Muscle layer of colon (tissue), 2 donors: ENCODE measurements at regions not wholly inside any gene's neighbourhood (a gene's known extent, or its start where the extent isn't known, plus 50 kb on each side); places are given as distances from the start of the nearest gene placed in this dataset.

Source experiments
- H3K27ac ChIP-seq: one replicate; pipeline ENCODE4 v1.7.0; 2013; ENCODE audit warnings: low read depth, mild to moderate bottlenecking, low read length, moderate library complexity
- H3K27me3 ChIP-seq, 2 donors: one replicate each; pipeline ENCODE4 v1.7.0; 2013; ENCODE audit warnings: low read length in 2 of 2, mild to moderate bottlenecking in 2 of 2; ENCODE audit not compliant: insufficient read depth in 2 of 2, control insufficient read depth in 1 of 2
- H3K36me3 ChIP-seq: one replicate; pipeline ENCODE4 v1.7.0; 2013; ENCODE audit warnings: mild to moderate bottlenecking, low read length; ENCODE audit not compliant: insufficient read depth
- H3K4me1 ChIP-seq: one replicate; pipeline ENCODE4 v1.7.0; 2013; ENCODE audit warnings: mild to moderate bottlenecking, low read length; ENCODE audit not compliant: insufficient read depth
- H3K4me3 ChIP-seq, 2 donors: one replicate each; pipeline ENCODE4 v1.7.0; 2013; ENCODE audit warnings: low read length in 2 of 2, low read depth in 1 of 2, mild to moderate bottlenecking in 1 of 2, moderate library complexity in 1 of 2
- H3K9ac ChIP-seq: one replicate; pipeline ENCODE4 v1.7.0; 2013; ENCODE audit warnings: low read length
- H3K9me3 ChIP-seq: one replicate; pipeline ENCODE4 v1.7.0; 2013; ENCODE audit warnings: mild to moderate bottlenecking, low read length
- donor health status: abdominal sarcoma.
- donor health status: Adenocarcinoma of cecum.

GRCh38 chr5:28523416-28523815, 1485.0 kb upstream of the CDH9 start:
- Histone ChIP-seq H3K27me3 (no peaks in the 10 kb centered on the region), H3K36me3 (no peaks in the 10 kb centered on the region), H3K27ac (no peak overlapping the region)

GRCh38 chr5:28517691-28518090, 1479.3 kb upstream of the CDH9 start:
- H3K4me1 ChIP-seq = no peaks in the 10 kb centered on the region
- no peak overlapping the region for H3K4me3 ChIP-seq
- no peaks in the 10 kb centered on the region for H3K27me3 ChIP-seq
- H3K9ac ChIP-seq = no peak overlapping the region
- H3K9me3 ChIP-seq = no peaks in the 10 kb centered on the region
- H3K36me3 ChIP-seq = no peaks in the 10 kb centered on the region
- H3K27ac ChIP-seq = no peak overlapping the region

More at GRCh38 chr5:28523416-28523815, 1485.0 kb upstream of the CDH9 start:
- no peaks in the 10 kb centered on the region for H3K9me3 ChIP-seq
- H3K4me1 ChIP-seq = no peaks in the 10 kb centered on the region
- H3K9ac ChIP-seq = no peak overlapping the region
- no peak overlapping the region for H3K4me3 ChIP-seq

- no peak overlapping the region for H3K27ac ChIP-seq
- H3K36me3 ChIP-seq = no peaks in the 10 kb centered on the region
- H3K9ac ChIP-seq = no peak overlapping the region
- no peaks in the 10 kb centered on the region for H3K4me1 ChIP-seq
- H3K9me3 ChIP-seq = no peaks in the 10 kb centered on the region
- no peaks in the 10 kb centered on the region for H3K27me3 ChIP-seq
- H3K4me3 ChIP-seq = no peak overlapping the region
These were observed 1478.3 kb upstream of the CDH9 start for GRCh38 chr5:28516722-28517121.

GRCh38 chr5:28512648-28513047, 1474.3 kb upstream of the CDH9 start:
- Histone ChIP-seq H3K9ac (no peak overlapping the region), H3K4me1 (no peaks in the 10 kb centered on the region), H3K27me3 (no peaks in the 10 kb centered on the region), H3K4me3 (no peak overlapping the region), H3K9me3 (no peaks in the 10 kb centered on the region), H3K36me3 (no peaks in the 10 kb centered on the region), H3K27ac (no peak overlapping the region)

GRCh38 chr5:28505121-28505520, 1466.7 kb upstream of the CDH9 start:
- no peak overlapping the region for H3K9ac ChIP-seq
- H3K27me3 ChIP-seq = no peaks in the 10 kb centered on the region
- no peak overlapping the region for H3K27ac ChIP-seq
- no peak overlapping the region for H3K4me3 ChIP-seq
- H3K36me3 ChIP-seq = no peaks in the 10 kb centered on the region
- no peaks in the 10 kb centered on the region for H3K9me3 ChIP-seq
- H3K4me1 ChIP-seq = no peaks in the 10 kb centered on the region

- no peak overlapping the region for H3K9ac ChIP-seq
- H3K4me3 ChIP-seq = no peak overlapping the region
- H3K27ac ChIP-seq = no peak overlapping the region
- no peaks in the 10 kb centered on the region for H3K4me1 ChIP-seq
- H3K36me3 ChIP-seq = no peaks in the 10 kb centered on the region
- H3K27me3 ChIP-seq = no peaks in the 10 kb centered on the region
- no peaks in the 10 kb centered on the region for H3K9me3 ChIP-seq
These were observed 1462.1 kb upstream of the CDH9 start for GRCh38 chr5:28500511-28500910.

- Histone ChIP-seq H3K27me3 (no peaks in the 10 kb centered on the region), H3K27ac (no peak overlapping the region), H3K4me3 (no peak overlapping the region), H3K36me3 (no peaks in the 10 kb centered on the region), H3K9me3 (no peaks in the 10 kb centered on the region), H3K4me1 (no peaks in the 10 kb centered on the region), H3K9ac (no peak overlapping the region)
These were observed 1461.4 kb upstream of the CDH9 start for GRCh38 chr5:28499766-28500290.

GRCh38 chr5:28495876-28496275, 1457.5 kb upstream of the CDH9 start:
- Histone ChIP-seq H3K27ac (no peak overlapping the region), H3K9me3 (no peaks in the 10 kb centered on the region), H3K27me3 (no peaks in the 10 kb centered on the region), H3K4me3 (no peak overlapping the region), H3K9ac (no peak overlapping the region), H3K36me3 (no peaks in the 10 kb centered on the region), H3K4me1 (no peaks in the 10 kb centered on the region)

- Histone ChIP-seq H3K4me3 (no peak overlapping the region), H3K9ac (no peak overlapping the region), H3K9me3 (no peaks in the 10 kb centered on the region), H3K27me3 (no peaks in the 10 kb centered on the region), H3K4me1 (no peaks in the 10 kb centered on the region), H3K27ac (no peak overlapping the region), H3K36me3 (no peaks in the 10 kb centered on the region)
These were observed 1455.1 kb upstream of the CDH9 start for GRCh38 chr5:28493456-28493855.

- no peaks in the 10 kb centered on the region for H3K4me1 ChIP-seq
- no peak overlapping the region for H3K4me3 ChIP-seq
- H3K27ac ChIP-seq = no peak overlapping the region
- no peaks in the 10 kb centered on the region for H3K27me3 ChIP-seq
- no peaks in the 10 kb centered on the region for H3K36me3 ChIP-seq
- no peaks in the 10 kb centered on the region for H3K9me3 ChIP-seq
- no peak overlapping the region for H3K9ac ChIP-seq
These were observed 1450.4 kb upstream of the CDH9 start for GRCh38 chr5:28488752-28489151.

- Histone ChIP-seq H3K9me3 (no peaks in the 10 kb centered on the region), H3K9ac (no peak overlapping the region), H3K36me3 (no peaks in the 10 kb centered on the region), H3K4me1 (no peaks in the 10 kb centered on the region), H3K27me3 (no peaks in the 10 kb centered on the region), H3K4me3 (no peak overlapping the region), H3K27ac (no peak overlapping the region)
These were observed 1445.1 kb upstream of the CDH9 start for GRCh38 chr5:28483327-28484025.

GRCh38 chr5:28473531-28474107, 1435.2 kb upstream of the CDH9 start:
- Histone ChIP-seq H3K9me3 (no peaks in the 10 kb centered on the region), H3K27me3 (no peaks in the 10 kb centered on the region), H3K36me3 (no peaks in the 10 kb centered on the region), H3K4me1 (no peaks in the 10 kb centered on the region), H3K27ac (no peak overlapping the region), H3K4me3 (no peak overlapping the region), H3K9ac (no peak overlapping the region)
